ENCODE measurements at regions not wholly inside any gene's neighbourhood (a gene's known extent, or its start where the extent isn't known, plus 50 kb on each side); places are given as distances from the start of the nearest gene placed in this dataset.
"Not testable (repeated sequence)": the region's sequence is repeated elsewhere in the genome, so short reads cannot be mapped to it uniquely, and the experiment has no call there.

- Mint-ChIP-seq H3K36me3 (no peaks in the 10 kb centered on the region), H3K9me3 (peaks cover 0 to 15% (median 0%) of the 10 kb centered on the region in 3 donors), H3K4me1 (no peaks in the 10 kb centered on the region), H3K4me3 (no peak overlapping the region), H3K27ac (no peak overlapping the region), H3K27me3 (no peaks in the 10 kb centered on the region)
Measured at GRCh38 chr21:20822666-20823065, 175.5 kb upstream of the NCAM2 start.

DNA sequence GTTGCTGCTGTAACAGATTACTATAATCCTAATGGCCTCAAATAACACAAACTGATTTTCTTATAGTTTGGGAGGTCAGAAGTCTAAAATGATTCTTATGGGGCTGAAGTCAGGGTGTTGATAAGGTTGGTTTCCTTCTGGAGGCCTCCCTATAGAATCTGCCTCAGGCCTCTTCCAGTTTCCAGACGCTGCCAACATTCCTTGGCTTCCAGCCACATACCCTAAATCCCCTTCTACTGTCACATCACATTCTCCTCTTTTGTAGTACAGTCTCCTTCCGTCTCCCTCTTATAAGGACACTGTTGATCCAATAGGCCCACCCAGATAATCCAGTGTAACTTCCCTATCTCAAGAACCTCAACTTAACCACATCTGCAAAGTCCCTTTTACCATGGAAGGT lies 145.3 kb upstream of the NCAM2 start:
- Mint-ChIP-seq H3K27ac (no peak overlapping the region), H3K4me1 (no peaks in the 10 kb centered on the region), H3K4me3 (no peak overlapping the region), H3K9me3 (peaks cover 2 to 6% (median 2%) of the 10 kb centered on the region in 3 donors), H3K27me3 (no peaks in the 10 kb centered on the region), H3K36me3 (no peaks in the 10 kb centered on the region)

- no peak overlapping the region for H3K27ac Mint-ChIP-seq
- H3K9me3 Mint-ChIP-seq, result peaks cover 0 to 12% (median 3%) of the 10 kb centered on the region in 3 donors
- H3K4me1 Mint-ChIP-seq, result no peaks in the 10 kb centered on the region
- H3K27me3 Mint-ChIP-seq, result no peaks in the 10 kb centered on the region
- H3K36me3 Mint-ChIP-seq, result peaks cover 2% of the 10 kb centered on the region
- H3K4me3 Mint-ChIP-seq, result no peak overlapping the region
Measured at GRCh38 chr21:20856926-20857325, 141.3 kb upstream of the NCAM2 start.

DNA sequence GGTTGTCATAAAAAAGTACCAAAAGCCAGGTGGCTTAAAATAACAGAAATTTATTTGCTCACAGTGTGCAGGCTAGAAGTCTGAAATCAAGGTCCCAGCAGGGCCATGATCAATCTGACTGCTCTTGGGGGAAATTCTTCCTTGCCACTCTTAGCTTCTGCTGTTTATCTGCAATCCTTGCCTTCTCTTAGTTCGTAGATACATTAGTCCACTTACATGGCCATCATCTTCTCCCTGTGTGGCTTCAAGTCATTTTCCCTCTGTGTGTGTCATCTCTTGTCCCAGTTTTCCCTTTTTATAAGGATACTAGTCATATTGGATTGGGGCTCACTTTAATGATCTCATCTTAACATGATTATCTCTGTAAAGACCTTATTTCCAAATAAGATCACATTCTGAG lies 124.0 kb upstream of the NCAM2 start:
- no peak overlapping the region for H3K27ac Mint-ChIP-seq
- H3K36me3 Mint-ChIP-seq, result peaks cover 3% of the 10 kb centered on the region
- no peaks in the 10 kb centered on the region for H3K27me3 Mint-ChIP-seq
- H3K4me1 Mint-ChIP-seq, result peaks cover 0 to 2% (median 0%) of the 10 kb centered on the region in 3 donors
- no peak overlapping the region for H3K4me3 Mint-ChIP-seq
- H3K9me3 Mint-ChIP-seq, result peaks cover 3 to 7% (median 7%) of the 10 kb centered on the region in 3 donors

DNA sequence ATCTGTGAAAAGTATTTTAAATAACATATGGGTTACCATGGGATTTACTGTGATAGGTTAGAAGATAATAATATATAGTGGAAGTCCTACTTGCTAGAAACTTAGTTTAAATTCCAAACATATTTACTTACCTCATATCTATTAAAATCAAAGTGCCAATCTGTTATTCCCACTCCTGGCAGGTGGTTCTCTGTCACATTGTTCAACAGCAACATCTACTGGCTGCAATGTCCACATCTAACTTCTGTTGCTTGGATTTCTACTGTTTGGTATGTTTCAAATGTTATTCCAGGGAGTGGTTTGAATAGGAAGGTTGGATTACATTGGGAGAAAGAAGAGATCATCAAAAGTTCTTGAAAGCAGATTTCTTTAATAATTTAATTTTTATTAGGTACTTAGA lies 122.5 kb upstream of the NCAM2 start:
- Mint-ChIP-seq H3K9me3 (peaks cover 3 to 7% (median 3%) of the 10 kb centered on the region in 3 donors), H3K27ac (no peak overlapping the region), H3K36me3 (peaks cover 3% of the 10 kb centered on the region), H3K27me3 (no peaks in the 10 kb centered on the region), H3K4me3 (no peak overlapping the region), H3K4me1 (peaks cover 0 to 2% (median 0%) of the 10 kb centered on the region in 3 donors)

DNA sequence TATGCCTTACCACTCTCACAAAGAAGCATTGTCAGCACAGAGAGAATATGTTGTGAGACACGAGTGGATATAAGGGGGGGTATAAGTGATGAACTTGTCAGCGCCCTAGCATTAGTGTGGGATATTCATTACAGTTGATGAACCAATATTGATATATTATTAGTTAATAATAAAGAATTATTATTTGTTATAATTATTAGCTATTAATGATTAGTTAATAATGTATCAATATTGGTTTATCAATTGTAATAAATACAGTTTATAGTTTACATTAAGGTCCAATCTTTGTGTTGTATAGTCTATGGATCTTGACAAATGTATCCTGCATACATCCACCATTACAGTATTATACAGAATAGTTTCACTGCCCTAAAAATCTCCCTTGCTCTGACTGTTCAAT lies 120.2 kb upstream of the NCAM2 start:
- H3K4me1 Mint-ChIP-seq, result peaks cover 0 to under 1% (median 0%) of the 10 kb centered on the region in 3 donors
- no peak overlapping the region for H3K27ac Mint-ChIP-seq
- peaks cover 3 to 4% (median 3%) of the 10 kb centered on the region in 3 donors for H3K9me3 Mint-ChIP-seq
- no peak overlapping the region for H3K4me3 Mint-ChIP-seq
- no peaks in the 10 kb centered on the region for H3K27me3 Mint-ChIP-seq
- H3K36me3 Mint-ChIP-seq, result peaks cover 1% of the 10 kb centered on the region

- peaks cover 0 to 1% (median 0%) of the 10 kb centered on the region in 3 donors for H3K4me1 Mint-ChIP-seq
- H3K9me3 Mint-ChIP-seq, result peaks cover 0 to 7% (median 4%) of the 10 kb centered on the region in 3 donors
- H3K27ac Mint-ChIP-seq, result no peak overlapping the region
- H3K4me3 Mint-ChIP-seq, result no peak overlapping the region
- no peaks in the 10 kb centered on the region for H3K36me3 Mint-ChIP-seq
- H3K27me3 Mint-ChIP-seq, result no peaks in the 10 kb centered on the region
Measured at GRCh38 chr21:20882462-20883407, 115.5 kb upstream of the NCAM2 start.

GRCh38 chr21:20883408-20883800 lies 114.8 kb upstream of the NCAM2 start:
- Mint-ChIP-seq H3K27me3 (no peaks in the 10 kb centered on the region), H3K9me3 (peaks cover 0 to 7% (median 2%) of the 10 kb centered on the region in 3 donors), H3K36me3 (no peaks in the 10 kb centered on the region), H3K27ac (no peak overlapping the region), H3K4me1 (peaks cover 0 to 1% (median 0%) of the 10 kb centered on the region in 3 donors), H3K4me3 (no peak overlapping the region)

- Mint-ChIP-seq H3K36me3 (no peaks in the 10 kb centered on the region), H3K4me3 (no peak overlapping the region), H3K27me3 (no peaks in the 10 kb centered on the region), H3K9me3 (peaks cover 0 to 5% (median 2%) of the 10 kb centered on the region in 3 donors), H3K4me1 (peaks cover 0 to 2% (median 0%) of the 10 kb centered on the region in 3 donors), H3K27ac (no peak overlapping the region)
Measured at GRCh38 chr21:20902511-20902910, 95.7 kb upstream of the NCAM2 start.

DNA sequence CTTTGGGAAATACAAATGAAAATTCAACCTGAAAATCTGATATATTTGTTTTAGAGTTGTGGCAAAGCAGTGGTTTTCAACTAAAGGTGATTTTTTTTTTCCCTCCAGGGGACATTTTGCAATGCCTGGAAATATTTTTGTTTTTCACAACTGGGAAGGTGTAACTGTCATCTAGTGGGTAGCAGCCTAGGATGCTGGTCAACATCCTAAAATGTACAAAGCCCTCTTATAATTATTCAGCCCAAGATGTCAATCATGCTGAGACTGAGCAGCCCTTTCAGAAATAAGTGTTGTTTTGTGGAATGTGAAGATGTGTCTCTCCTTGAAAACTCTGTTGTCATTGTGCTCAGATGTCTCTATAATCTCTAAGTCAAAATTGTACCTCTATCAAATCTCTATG lies 95.2 kb upstream of the NCAM2 start:
- H3K27me3 Mint-ChIP-seq, result no peaks in the 10 kb centered on the region
- H3K27ac Mint-ChIP-seq, result no peak overlapping the region
- no peak overlapping the region for H3K4me3 Mint-ChIP-seq
- H3K9me3 Mint-ChIP-seq, result peaks cover 0 to 5% (median 2%) of the 10 kb centered on the region in 3 donors
- H3K36me3 Mint-ChIP-seq, result no peaks in the 10 kb centered on the region
- peaks cover 0 to 2% (median 0%) of the 10 kb centered on the region in 3 donors for H3K4me1 Mint-ChIP-seq

DNA sequence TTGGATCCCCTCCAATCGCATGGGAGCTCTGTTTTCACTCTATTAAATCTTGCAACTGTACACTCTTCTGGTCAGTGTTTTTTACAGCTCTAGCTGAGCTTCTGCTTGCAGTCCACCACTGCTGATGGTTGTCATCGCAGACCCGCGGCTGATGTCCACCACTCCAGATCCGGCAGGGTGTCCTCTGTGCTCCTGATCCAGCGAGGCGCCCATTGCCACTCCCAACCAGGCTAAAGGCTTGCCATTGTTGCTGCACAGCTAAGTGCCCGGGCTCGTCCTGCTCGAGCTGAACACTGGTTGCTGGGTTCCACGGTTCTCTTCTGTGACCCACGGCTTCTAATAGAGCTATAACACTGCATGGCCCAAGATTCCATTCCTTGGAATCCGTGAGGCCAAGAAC lies 70.7 kb upstream of the NCAM2 start:
- H3K9me3 Mint-ChIP-seq, result peaks cover 2 to 12% (median 5%) of the 10 kb centered on the region in 3 donors
- not testable (repeated sequence) for H3K27me3 Mint-ChIP-seq, H3K27ac Mint-ChIP-seq, H3K36me3 Mint-ChIP-seq, H3K4me3 Mint-ChIP-seq, H3K4me1 Mint-ChIP-seq

- no peaks in the 10 kb centered on the region for H3K4me1 Mint-ChIP-seq
- H3K4me3 Mint-ChIP-seq, result no peak overlapping the region
- H3K27ac Mint-ChIP-seq, result no peak overlapping the region
- H3K36me3 Mint-ChIP-seq, result no peaks in the 10 kb centered on the region
- no peaks in the 10 kb centered on the region for H3K27me3 Mint-ChIP-seq
- peaks cover 0 to 1% (median 0%) of the 10 kb centered on the region in 3 donors for H3K9me3 Mint-ChIP-seq
Measured at GRCh38 chr21:20942523-20942922, 55.7 kb upstream of the NCAM2 start.

DNA sequence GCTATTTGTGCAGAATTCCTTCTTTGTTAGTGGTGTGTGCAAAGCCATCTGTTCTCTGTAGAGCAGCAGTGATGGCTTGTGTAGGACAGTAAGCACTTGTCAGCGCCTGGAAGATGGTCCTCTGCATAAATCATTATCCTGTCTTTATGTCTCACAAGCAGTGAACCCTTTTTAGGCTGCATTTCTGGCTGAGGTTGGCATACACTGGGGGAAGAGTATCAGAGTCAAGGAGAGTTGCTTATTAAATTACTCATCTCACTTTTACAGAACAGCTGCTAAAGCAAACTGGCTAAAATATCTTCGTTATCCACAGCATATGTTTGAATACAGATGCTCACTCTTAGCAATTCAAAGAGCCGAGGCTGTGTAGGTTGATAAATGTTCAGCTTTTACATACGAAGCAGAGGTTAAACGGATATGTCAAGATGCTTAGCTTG lies 54.6 kb upstream of the NCAM2 start:
- Mint-ChIP-seq H3K27me3 (no peaks in the 10 kb centered on the region), H3K36me3 (no peaks in the 10 kb centered on the region), H3K4me3 (no peak overlapping the region), H3K27ac (no peak overlapping the region), H3K4me1 (no peaks in the 10 kb centered on the region), H3K9me3 (peaks cover 0 to 1% (median 0%) of the 10 kb centered on the region in 3 donors)

GRCh38 chr21:20944139-20944538 lies 54.1 kb upstream of the NCAM2 start:
- Mint-ChIP-seq H3K9me3 (no peaks in the 10 kb centered on the region), H3K36me3 (no peaks in the 10 kb centered on the region)

DNA sequence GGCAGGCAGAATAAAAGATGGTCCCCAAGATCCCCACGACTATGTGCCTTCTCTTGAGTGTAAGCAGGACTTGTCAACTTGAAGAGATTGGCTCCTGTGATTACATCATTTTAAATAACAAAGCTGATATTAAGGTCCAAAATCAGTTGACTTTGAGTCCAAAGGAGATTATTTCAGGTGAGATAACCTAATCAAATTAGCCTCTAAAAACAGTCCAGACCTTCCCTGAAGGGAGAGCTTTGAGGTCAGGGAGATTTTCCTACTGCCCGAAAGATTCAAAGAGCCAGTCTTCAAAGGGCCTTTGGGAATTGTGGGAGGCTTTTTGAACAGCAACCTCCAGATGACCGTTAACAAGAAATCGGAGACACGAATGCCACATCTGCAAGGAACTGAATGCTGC lies 51.5 kb upstream of the NCAM2 start:
- Mint-ChIP-seq H3K4me1 (no peaks in the 10 kb centered on the region), H3K36me3 (no peaks in the 10 kb centered on the region), H3K27ac (no peak overlapping the region), H3K4me3 (no peak overlapping the region), H3K9me3 (no peaks in the 10 kb centered on the region), H3K27me3 (no peaks in the 10 kb centered on the region)

More at GRCh38 chr21:20944139-20944538, 54.1 kb upstream of the NCAM2 start:
- H3K4me1 Mint-ChIP-seq, result no peaks in the 10 kb centered on the region
- H3K27me3 Mint-ChIP-seq, result no peaks in the 10 kb centered on the region
- H3K4me3 Mint-ChIP-seq, result no peak overlapping the region
- H3K27ac Mint-ChIP-seq, result no peak overlapping the region

Measured in IgD-negative memory B cell (primary cell).